ENCODE measurements at regions not wholly inside any gene's neighbourhood (a gene's known extent, or its start where the extent isn't known, plus 50 kb on each side); places are given as distances from the start of the nearest gene placed in this dataset.

GRCh38 chr9:89864257-89864656 is 259.4 kb downstream of the GADD45G start:
- no peaks in the 10 kb centered on the region for H3K4me1 ChIP-seq (ENCODE audit: control insufficient read depth, extremely low read depth, insufficient read depth, low read length)
- H3K27ac ChIP-seq (ENCODE audit: control insufficient read depth, insufficient read depth, low read length) = no peak overlapping the region
- no peaks in the 10 kb centered on the region for H3K79me2 ChIP-seq (ENCODE audit: control insufficient read depth, insufficient read depth, low read length)
- no peak overlapping the region for H3K4me3 ChIP-seq (ENCODE audit: control insufficient read depth in 2 of 3, extremely low read depth in 1 of 3, insufficient read depth in 2 of 3, low read depth in 1 of 3, low read length in 3 of 3)
- TF ChIP-seq EZH2 (IDR thresholded peaks at IDR 0.05; ENCODE audit: low read length) (no peak), CTCF (optimal IDR thresholded peaks at IDR 0.05 in 1 of 3, IDR thresholded peaks at IDR 0.05 in 1 of 3, conservative IDR thresholded peaks at IDR 0.05 in 1 of 3; ENCODE audit: extremely low read depth in 1 of 3, insufficient read depth in 2 of 3, low read length in 3 of 3) (no peak)
- FAIRE-seq (no peak), DNase-seq (ENCODE audit: low read depth, low spot score) (no peak)
- no peak overlapping the region for H3K9ac ChIP-seq (ENCODE audit: control insufficient read depth, extremely low read depth, insufficient read depth, low read length)
- H3K4me2 ChIP-seq (ENCODE audit: control insufficient read depth, extremely low read depth, insufficient read depth, low read depth, low read length) = no peak overlapping the region
- no peaks in the 10 kb centered on the region for H3K9me1 ChIP-seq (ENCODE audit: control insufficient read depth, extremely low read depth, insufficient read depth, low read length)
- dilution Hi-C loops (cut with MboI; ENCODE audit: extremely low pct_ligation_motif_present, low sequenced_read_pairs) = no loop called here
- no peaks in the 10 kb centered on the region for H3K9me3 ChIP-seq (ENCODE audit: control insufficient read depth, low read depth, low read length)
- H3K27me3 ChIP-seq (ENCODE audit: control insufficient read depth, extremely low read depth, insufficient read depth, low read length) = no peaks in the 10 kb centered on the region
- H4K20me1 ChIP-seq (ENCODE audit: control insufficient read depth, extremely low read depth, insufficient read depth, low read length) = no peaks in the 10 kb centered on the region
- H3K36me3 ChIP-seq (ENCODE audit: control insufficient read depth in 2 of 2, extremely low read depth in 1 of 2, insufficient read depth in 2 of 2, low read length in 2 of 2) = no peaks in the 10 kb centered on the region
- no peak overlapping the region for H2AFZ ChIP-seq (ENCODE audit: control insufficient read depth, low read length)

- no peak for DNase-seq (ENCODE audit: low read depth, low spot score)
- Histone ChIP-seq H2AFZ (ENCODE audit: control insufficient read depth, low read length) (no peak overlapping the region), H3K4me1 (ENCODE audit: control insufficient read depth, extremely low read depth, insufficient read depth, low read length) (no peaks in the 10 kb centered on the region), H3K9ac (ENCODE audit: control insufficient read depth, extremely low read depth, insufficient read depth, low read length) (no peak overlapping the region), H3K4me3 (ENCODE audit: control insufficient read depth in 2 of 3, extremely low read depth in 1 of 3, insufficient read depth in 2 of 3, low read depth in 1 of 3, low read length in 3 of 3) (no peak overlapping the region), H3K9me3 (ENCODE audit: control insufficient read depth, low read depth, low read length) (no peaks in the 10 kb centered on the region), H3K79me2 (ENCODE audit: control insufficient read depth, insufficient read depth, low read length) (no peaks in the 10 kb centered on the region), H3K36me3 (ENCODE audit: control insufficient read depth in 2 of 2, extremely low read depth in 1 of 2, insufficient read depth in 2 of 2, low read length in 2 of 2) (no peaks in the 10 kb centered on the region), H3K9me1 (ENCODE audit: control insufficient read depth, extremely low read depth, insufficient read depth, low read length) (no peaks in the 10 kb centered on the region), H3K27me3 (ENCODE audit: control insufficient read depth, extremely low read depth, insufficient read depth, low read length) (no peaks in the 10 kb centered on the region), H3K27ac (ENCODE audit: control insufficient read depth, insufficient read depth, low read length) (no peak overlapping the region), H3K4me2 (ENCODE audit: control insufficient read depth, extremely low read depth, insufficient read depth, low read depth, low read length) (no peak overlapping the region), H4K20me1 (ENCODE audit: control insufficient read depth, extremely low read depth, insufficient read depth, low read length) (no peaks in the 10 kb centered on the region)
- no peak for FAIRE-seq
- dilution Hi-C loops (cut with MboI; ENCODE audit: extremely low pct_ligation_motif_present, low sequenced_read_pairs) = no loop called here
- TF ChIP-seq EZH2 (IDR thresholded peaks at IDR 0.05; ENCODE audit: low read length) = no peak
- TF ChIP-seq CTCF (optimal IDR thresholded peaks at IDR 0.05 in 1 of 3, IDR thresholded peaks at IDR 0.05 in 1 of 3, conservative IDR thresholded peaks at IDR 0.05 in 1 of 3; ENCODE audit: extremely low read depth in 1 of 3, insufficient read depth in 2 of 3, low read length in 3 of 3) = no peak
These were observed 259.9 kb downstream of the GADD45G start for GRCh38 chr9:89864731-89865130.

Data from keratinocyte (primary cell).